OCI-LY3 (cell line): ENCODE measurements at regions not wholly inside any gene's neighbourhood (a gene's known extent, or its start where the extent isn't known, plus 50 kb on each side); places are given as distances from the start of the nearest gene placed in this dataset.

Experiments
- CTCF ChIP-seq: fragments of 200-600, 300-600 bp; sonication (generic); IDR thresholded peaks from 2 replicates; pipeline ENCODE4 v1.5.1; 2014; ENCODE audit warnings: antibody characterized with exemption, low read length, low read depth
- EZH2phosphoT487 ChIP-seq: fragments of 200-600 bp; shearing (Covaris generic); IDR thresholded peaks from 2 replicates; pipeline ENCODE4 v1.6.1; 2018; ENCODE audit warnings: antibody characterized with exemption, mixed run types, low read depth

GRCh38 chr3:113058188-113058587, 67.4 kb downstream of the GTPBP8 start:
- no peak for TF ChIP-seq CTCF
- TF ChIP-seq EZH2phosphoT487 = no peak
